HUDEP-2 (cell line): ENCODE measurements at regions not wholly inside any gene's neighbourhood (a gene's known extent, or its start where the extent isn't known, plus 50 kb on each side); places are given as distances from the start of the nearest gene placed in this dataset.

Experiments
- DNase-seq, 76 experiments: peaks; one replicate each; lab custom pipeline; 2025; ENCODE audit not compliant: unreplicated experiment in 76 of 76; lab: John Stamatoyannopoulos, UW

- DNase-seq, result no peak
Measured at GRCh38 chr1:81634294-81634693, 166.4 kb upstream of the ADGRL2 start.

DNA sequence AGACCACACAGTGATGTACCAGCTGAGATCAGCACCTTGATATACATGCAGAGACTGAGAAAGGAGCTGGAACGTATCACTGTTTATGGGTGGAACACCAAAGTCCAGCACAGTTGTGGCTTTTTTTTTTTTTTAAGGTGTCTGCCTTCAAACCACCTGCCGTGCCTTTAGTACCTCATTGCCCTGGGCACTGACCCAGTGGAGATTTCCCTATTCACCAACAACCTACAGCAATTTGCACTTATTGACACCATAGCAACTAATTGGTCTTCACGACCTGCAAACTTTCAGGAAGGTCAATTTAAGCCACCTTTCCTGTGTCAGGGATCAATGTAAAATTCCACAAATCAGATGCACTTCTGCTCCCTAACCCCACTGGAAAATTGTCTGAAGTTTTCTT is 181.6 kb upstream of the ADGRL2 start:
- no peak for DNase-seq

DNA sequence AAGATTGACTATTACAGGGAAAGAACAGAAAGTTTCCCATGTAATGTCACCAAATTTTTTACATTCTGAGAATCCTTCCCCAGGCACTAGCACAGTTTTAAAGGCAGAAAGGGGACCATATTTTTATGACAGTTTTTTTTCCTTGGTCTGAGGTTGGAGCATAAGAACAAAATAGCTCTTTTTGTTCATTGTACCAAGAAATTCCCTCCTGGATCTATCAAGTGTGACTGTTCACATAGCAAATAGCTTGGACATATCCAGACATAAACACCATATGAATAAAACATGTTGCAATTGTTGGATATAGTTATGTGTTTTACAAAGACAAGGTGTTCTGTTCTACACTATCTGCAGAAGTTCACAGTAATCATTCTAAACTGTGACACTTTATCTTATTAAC is 182.4 kb upstream of the ADGRL2 start:
- no peak for DNase-seq

DNA sequence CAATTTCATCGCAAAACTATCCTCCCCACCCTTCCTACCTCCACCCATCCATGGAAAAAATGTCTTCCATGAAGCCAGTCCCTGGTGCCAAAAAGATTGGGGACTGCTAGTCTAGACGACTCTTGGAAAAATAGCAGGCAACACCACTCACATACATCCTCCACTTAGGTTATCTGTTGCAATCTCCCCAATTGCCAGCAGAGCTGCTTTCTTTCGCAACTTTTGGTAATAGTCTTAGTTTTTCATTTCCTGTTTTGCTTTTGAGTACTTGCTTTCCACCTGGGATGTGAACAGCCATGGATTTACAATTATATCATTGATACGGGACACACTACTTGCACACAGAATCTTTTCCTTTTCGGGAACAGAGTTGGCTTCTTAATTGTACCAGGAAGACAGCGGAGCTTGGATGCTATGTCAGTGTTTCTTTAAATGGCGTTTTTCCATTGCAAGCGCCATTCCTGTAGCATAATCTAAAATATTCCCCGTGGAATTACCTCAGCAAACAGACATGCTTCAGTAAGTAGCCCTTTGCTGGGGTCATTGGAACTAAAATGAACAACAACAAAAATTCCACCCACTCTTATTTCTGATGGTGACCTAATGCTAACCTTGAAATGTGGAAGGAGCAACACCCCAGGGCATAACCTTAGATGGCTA is 183.3 kb upstream of the ADGRL2 start:
- no peak for DNase-seq

GRCh38 chr1:81613803-81614202 is 186.9 kb upstream of the ADGRL2 start:
- DNase-seq, result no peak

DNA sequence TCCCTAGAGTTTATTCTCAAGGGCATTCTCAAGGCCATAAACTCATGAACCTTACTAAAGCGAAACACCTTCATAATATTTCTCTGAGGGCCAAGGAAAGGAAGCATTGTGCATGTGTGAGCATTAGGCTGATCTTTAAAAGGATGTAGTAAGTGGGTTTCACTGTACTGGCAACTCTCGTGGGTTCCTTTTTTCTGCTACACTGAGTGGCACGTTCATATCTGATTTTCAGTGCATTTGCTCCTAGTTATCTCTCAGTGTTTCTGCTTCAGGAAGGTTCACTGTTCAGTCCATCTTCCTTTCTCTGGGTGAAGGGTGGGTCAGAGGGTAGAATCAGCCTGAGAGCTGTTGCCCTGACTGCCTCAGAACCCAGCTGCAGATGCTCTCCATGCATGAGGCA is 192.8 kb upstream of the ADGRL2 start:
- no peak for DNase-seq

DNA sequence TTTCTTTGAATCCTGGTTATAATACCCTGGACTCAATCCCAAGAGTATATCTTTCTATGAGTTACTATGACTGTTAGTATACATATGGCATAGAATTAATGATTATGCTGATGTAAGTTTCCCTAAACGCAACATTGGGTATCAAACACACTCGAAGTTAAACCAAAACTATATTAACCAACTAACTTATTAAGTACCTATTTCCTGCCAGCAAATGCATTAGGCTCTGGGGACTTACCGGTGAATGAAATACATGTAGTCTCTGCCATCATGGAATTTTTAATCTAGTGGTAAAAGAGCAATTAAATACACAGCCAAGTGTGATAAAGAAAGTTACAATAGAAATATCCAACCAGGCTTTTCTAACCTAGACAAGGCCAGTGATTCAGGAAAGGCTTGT is 193.6 kb upstream of the ADGRL2 start:
- no peak for DNase-seq

DNA sequence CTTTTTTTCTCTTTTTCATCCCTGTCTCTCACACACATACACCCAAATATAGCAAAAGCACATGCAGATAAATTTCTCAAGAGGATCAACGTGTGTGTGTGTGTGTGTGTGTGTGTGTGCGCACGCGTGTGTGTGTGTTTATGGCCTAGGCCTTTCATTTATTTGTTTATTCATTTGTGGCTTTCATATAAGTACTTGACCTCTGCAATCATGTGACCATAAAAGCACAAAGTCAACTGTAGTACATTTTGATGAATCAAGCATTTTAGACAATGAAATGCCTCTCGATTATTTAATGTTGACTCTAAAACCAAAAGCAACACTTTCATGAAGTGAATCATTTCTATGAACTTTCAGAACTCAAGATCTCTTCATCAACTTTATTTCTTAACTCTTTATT is 194.1 kb upstream of the ADGRL2 start:
- no peak for DNase-seq

DNA sequence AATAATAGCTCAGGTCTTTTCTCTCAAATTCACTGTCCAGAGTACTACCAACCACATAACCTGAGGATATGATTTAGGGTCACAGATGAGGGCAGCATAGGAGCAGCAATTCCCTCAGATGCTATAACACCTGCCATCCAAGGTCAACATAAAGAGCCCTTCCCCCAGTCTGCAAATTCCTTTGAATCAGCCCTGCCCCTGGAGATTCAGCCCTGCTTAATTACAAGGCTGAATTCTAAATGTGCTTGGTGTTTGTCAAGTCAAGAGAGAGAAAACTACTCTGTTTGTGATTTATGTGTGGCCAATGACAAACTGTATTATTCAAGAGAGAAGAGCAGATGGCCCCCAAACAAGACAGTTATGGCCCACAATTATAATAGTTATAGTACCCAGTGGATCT is 195.7 kb upstream of the ADGRL2 start:
- no peak for DNase-seq

GRCh38 chr1:81600878-81601622 is 199.7 kb upstream of the ADGRL2 start:
- DNase-seq, result no peak

DNA sequence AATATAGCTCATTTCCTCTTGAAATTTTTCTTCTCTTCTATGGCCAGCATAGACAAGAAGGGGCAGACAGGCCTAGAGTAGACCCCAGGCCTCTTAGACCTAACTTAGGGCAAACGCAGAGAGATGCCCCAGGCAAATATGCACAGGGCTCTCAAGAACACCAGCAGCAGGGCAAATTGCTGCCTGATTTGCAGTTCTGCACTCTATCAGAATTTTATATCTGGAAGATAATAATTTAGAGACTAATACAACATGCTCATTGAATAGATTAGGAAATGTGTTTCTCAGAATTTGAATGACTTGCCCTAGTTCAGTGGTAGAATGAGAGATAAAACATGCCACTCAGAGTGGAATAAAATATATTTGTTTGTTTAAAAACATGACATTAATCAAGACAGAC is 200.4 kb upstream of the ADGRL2 start:
- DNase-seq, result no peak

DNA sequence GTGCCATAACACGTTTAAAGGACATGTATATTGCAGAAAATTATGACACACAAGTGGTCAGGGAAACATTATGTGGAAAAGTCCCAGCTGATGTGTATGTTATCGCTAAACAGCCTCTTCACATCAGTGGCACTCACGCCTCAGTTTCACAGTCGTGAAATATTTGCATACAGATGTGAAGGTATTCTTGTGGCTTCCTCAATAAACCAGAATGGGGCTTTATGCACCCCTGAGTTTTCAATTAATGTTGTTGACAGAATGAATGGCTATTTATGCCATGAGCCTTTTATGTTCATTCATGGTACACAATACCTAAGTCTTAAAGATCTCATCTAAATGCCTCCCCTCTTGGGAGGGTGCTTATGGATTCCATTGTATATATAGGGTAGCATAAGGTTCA is 202.1 kb upstream of the ADGRL2 start:
- DNase-seq, result no peak

DNA sequence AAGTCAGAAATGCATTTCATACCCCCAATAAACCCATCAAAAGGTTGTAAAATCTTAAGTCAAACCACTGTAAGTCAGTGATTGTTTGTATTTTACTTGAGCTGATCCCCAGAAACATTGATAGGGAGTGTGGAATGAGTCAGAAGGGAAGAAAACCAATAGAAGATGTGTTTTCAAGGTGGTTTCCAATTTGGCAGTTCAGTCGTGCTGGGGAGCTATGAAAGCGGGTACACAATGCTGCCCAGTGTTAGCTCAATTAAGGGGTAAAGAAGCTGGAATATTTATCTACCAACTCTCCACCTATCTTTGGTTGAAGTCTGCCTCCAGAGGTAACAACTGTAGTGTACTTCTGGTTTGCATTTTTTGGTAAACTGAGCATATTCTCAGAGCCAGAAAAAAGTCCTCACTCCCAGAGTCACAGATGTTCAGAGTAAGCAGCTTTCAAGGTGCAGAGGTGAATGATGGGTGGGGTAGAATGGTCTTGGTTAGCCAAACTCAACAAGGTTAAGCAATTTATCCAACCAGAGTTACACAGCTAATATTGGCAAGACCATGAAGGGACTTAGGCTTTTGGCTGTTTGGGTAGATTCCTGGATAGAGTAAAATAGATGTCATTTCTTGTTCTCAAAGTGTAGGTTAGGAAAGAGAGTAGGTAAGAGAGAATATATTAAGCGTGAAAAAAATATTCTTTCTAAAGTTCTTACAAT is 202.9 kb upstream of the ADGRL2 start:
- DNase-seq, result no peak

DNA sequence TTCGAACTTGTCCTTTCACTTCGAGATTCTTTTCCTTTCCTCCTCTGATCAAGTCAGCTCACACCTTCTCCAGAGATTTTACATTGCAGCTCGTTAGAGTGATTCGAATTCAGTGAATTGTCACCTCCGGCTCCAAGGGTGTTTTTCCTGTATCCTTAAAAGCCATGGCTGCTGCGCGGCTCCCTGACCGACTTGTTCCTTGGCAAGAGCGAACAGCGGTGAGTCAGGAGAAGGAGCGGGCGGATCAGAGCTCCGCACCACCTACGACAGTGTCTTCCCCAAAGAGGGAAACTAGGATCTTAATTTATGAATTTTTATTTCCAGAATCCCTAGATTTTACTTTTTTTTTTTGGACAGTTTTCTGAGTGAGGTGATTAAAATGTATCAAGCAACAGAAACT is 204.4 kb upstream of the ADGRL2 start:
- no peak for DNase-seq

DNA sequence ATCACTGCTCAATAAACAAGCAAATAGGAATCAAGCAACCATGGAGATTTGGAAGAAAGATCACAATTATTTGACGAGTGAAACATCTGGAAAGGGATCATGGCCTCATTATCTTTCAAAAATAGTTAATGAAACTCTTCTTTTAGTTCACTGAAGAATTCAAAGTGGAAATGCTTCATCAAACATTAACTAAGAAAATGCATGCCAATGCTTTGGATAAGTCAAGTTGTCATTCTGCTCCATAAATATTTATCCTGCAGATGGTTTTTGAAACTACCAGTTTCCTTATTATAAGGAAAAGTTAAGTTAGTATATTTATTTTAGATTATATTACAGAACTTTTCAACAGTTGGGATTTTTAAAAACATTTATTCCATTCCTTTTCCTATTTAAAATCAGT is 206.5 kb upstream of the ADGRL2 start:
- DNase-seq, result no peak

- no peak for DNase-seq
Measured at GRCh38 chr1:81592233-81592632, 208.5 kb upstream of the ADGRL2 start.

- DNase-seq, result no peak
Measured at GRCh38 chr1:81590171-81590570, 210.6 kb upstream of the ADGRL2 start.

DNA sequence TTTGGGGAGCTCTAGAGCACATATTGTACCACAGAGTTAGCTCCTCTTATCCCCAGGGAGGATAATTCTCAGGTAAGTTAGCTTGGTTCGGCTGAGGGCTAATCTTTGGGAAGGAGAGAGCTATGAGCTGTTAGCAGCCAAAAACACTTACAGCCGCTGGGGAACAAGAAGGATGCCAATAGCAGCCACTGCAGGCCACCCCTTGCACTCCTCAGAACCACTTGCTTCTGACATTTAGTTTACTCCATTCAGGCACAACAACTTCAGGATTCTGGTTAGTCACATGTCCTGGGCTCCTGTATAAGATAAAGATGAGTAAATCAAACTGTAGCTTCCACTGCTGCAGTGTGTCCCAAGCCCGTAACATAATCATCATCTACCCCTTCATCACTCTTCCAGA is 212.6 kb upstream of the ADGRL2 start:
- DNase-seq, result no peak

DNA sequence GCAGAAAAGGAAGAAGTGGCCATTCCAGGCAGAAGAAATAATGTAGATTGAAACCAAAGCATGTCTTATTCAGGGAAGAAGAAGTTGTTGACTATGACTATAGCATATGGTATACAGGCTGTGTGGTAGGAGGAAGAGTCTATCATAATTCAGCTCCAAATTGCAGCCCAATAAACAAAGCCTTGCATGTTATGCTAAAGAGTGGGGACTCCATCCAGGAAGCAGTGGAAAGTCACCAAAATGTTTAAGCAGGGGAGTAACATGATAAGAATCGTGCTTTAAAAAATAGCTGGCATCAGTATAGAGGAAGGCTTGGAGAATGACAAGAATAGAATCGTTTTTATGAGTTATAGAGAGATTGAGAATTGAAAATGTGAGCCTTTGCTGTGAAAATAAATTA is 213.3 kb upstream of the ADGRL2 start:
- DNase-seq, result no peak

- DNase-seq, result no peak
Measured at GRCh38 chr1:81585371-81585770, 215.4 kb upstream of the ADGRL2 start.

- DNase-seq, result no peak
Measured at GRCh38 chr1:81584398-81584797, 216.3 kb upstream of the ADGRL2 start.

- DNase-seq, result no peak
Measured at GRCh38 chr1:81583878-81584277, 216.9 kb upstream of the ADGRL2 start.
